ENCODE measurements at regions not wholly inside any gene's neighbourhood (a gene's known extent, or its start where the extent isn't known, plus 50 kb on each side); places are given as distances from the start of the nearest gene placed in this dataset.

- DNase-seq (ENCODE audit: extremely low read depth, low read depth) = no peak
- TF ChIP-seq CTCF (IDR thresholded peaks at IDR 0.05; ENCODE audit: low read depth, low read length, missing control alignments) = no peak
Observed at GRCh38 chr2:144943986-144944385, 424.1 kb upstream of the ZEB2 start.

GRCh38 chr2:144943293-144943941, 423.5 kb upstream of the ZEB2 start:
- no peak overlapping the region for H3K4me3 ChIP-seq (replicated peaks; ENCODE audit: low read depth, low read length)
- no peak for TF ChIP-seq CTCF (IDR thresholded peaks at IDR 0.05; ENCODE audit: low read depth, low read length, missing control alignments)
- no peak for DNase-seq (ENCODE audit: extremely low read depth, low read depth)

More at GRCh38 chr2:144943986-144944385, 424.1 kb upstream of the ZEB2 start:
- no peak overlapping the region for H3K4me3 ChIP-seq (replicated peaks; ENCODE audit: low read depth, low read length)

- DNase-seq (ENCODE audit: extremely low read depth, low read depth) = no peak
- TF ChIP-seq CTCF (IDR thresholded peaks at IDR 0.05; ENCODE audit: low read depth, low read length, missing control alignments) = no peak
- no peak overlapping the region for H3K4me3 ChIP-seq (replicated peaks; ENCODE audit: low read depth, low read length)
Observed at GRCh38 chr2:144942516-144943256, 422.8 kb upstream of the ZEB2 start.

- no peak overlapping the region for H3K4me3 ChIP-seq (replicated peaks; ENCODE audit: low read depth, low read length)
- no peak for TF ChIP-seq CTCF (IDR thresholded peaks at IDR 0.05; ENCODE audit: low read depth, low read length, missing control alignments)
- DNase-seq (ENCODE audit: extremely low read depth, low read depth) = no peak
Observed at GRCh38 chr2:144941743-144942488, 422.0 kb upstream of the ZEB2 start.

- TF ChIP-seq CTCF (IDR thresholded peaks at IDR 0.05; ENCODE audit: low read depth, low read length, missing control alignments) = no peak
- DNase-seq (ENCODE audit: extremely low read depth, low read depth) = no peak
- H3K4me3 ChIP-seq (replicated peaks; ENCODE audit: low read depth, low read length) = no peak overlapping the region
Observed at GRCh38 chr2:144939590-144939989, 419.7 kb upstream of the ZEB2 start.

- no peak overlapping the region for H3K4me3 ChIP-seq (replicated peaks; ENCODE audit: low read depth, low read length)
- TF ChIP-seq CTCF (IDR thresholded peaks at IDR 0.05; ENCODE audit: low read depth, low read length, missing control alignments) = no peak
- no peak for DNase-seq (ENCODE audit: extremely low read depth, low read depth)
Observed at GRCh38 chr2:144937910-144938709, 418.2 kb upstream of the ZEB2 start.

Data from HFF-Myc (cell line).